GM12878 (cell line): ENCODE measurements at regions not wholly inside any gene's neighbourhood (a gene's known extent, or its start where the extent isn't known, plus 50 kb on each side); places are given as distances from the start of the nearest gene placed in this dataset.

Experiments used
- ATAC-seq: fragments of 200-7000 bp; cut with Tn5 transposase; 3 replicates; pipeline ENCODE4 v1.9.1; 2020; ENCODE audit warnings: mild to moderate bottlenecking, moderate library complexity
- BruUV-seq: library from RNA; stranded (reverse); fragments of 400-500 nt; replicated peaks from 2 replicates; lab custom pipeline; 2021; lab: Mats Ljungman, UMichigan
- CTCF ChIA-PET: fragments of 300-600 bp; sonication (Branson Sonifier 250); formaldehyde crosslinking; extraction: SDS; loops from one replicate; lab custom pipeline; 2021; ENCODE audit warnings: inconsistent platforms; lab: Yijun Ruan, JAX
- POLR2A ChIA-PET: fragments of 350-600 bp; formaldehyde crosslinking; extraction: SDS; loops from one replicate; lab custom pipeline; 2021; ENCODE audit warnings: inconsistent platforms; lab: Charles Lee
- RAD21 ChIA-PET: fragments of 300-600 bp; sonication (Branson Sonifier 250); formaldehyde crosslinking; loops from one replicate; lab custom pipeline; 2023; ENCODE audit warnings: antibody characterized with exemption; ENCODE audit not compliant: unreplicated experiment; lab: Charles Lee
- SMC1A ChIA-PET: fragments of 300-600 bp; sonication (Branson Sonifier 250); formaldehyde crosslinking; loops from one replicate; lab custom pipeline; 2023; ENCODE audit not compliant: unreplicated experiment, uncharacterized antibody; lab: Charles Lee
- DNase-seq: peaks from one replicate; pipeline ENCODE4 v3.0.0-alpha.2; 2011; ENCODE audit warnings: low read depth, low spot score
- FAIRE-seq: peaks from 3 replicates; lab custom pipeline; 2011; peaks lifted over from hg19 to GRCh38; lab: Jason Lieb, UNC
- H2AFZ ChIP-seq: 2 replicates; pipeline ENCODE4 v1.6.0; 2011; ENCODE audit warnings: low read depth, low read length, control low read depth; ENCODE audit not compliant: control insufficient read depth
- H3K27ac ChIP-seq: 2 replicates; pipeline ENCODE4 v1.5.1; 2011; ENCODE audit warnings: control low read depth; ENCODE audit not compliant: control insufficient read depth, insufficient read depth
- H3K27me3 ChIP-seq, 2 experiments: replicated peaks in 1 of 2; 2 replicates each; pipeline versions ENCODE4 v1.6.0 to v1.6.1; 2011; ENCODE audit warnings: low read length in 1 of 2; ENCODE audit not compliant: control insufficient read depth in 2 of 2, insufficient read depth in 2 of 2
- H3K36me3 ChIP-seq, 2 experiments: 2 replicates each; pipeline ENCODE4 v1.5.1; 2011; ENCODE audit warnings: low read length in 1 of 2; ENCODE audit not compliant: control insufficient read depth in 2 of 2, insufficient read depth in 2 of 2
- H3K4me1 ChIP-seq: 2 replicates; pipeline ENCODE4 v1.6.1; 2011; ENCODE audit warnings: mild to moderate bottlenecking, low read length, moderate library complexity, mixed read lengths; ENCODE audit not compliant: control insufficient read depth, insufficient read depth
- H3K4me2 ChIP-seq: 2 replicates; pipeline ENCODE4 v1.6.0; 2011; ENCODE audit warnings: control low read depth; ENCODE audit not compliant: control insufficient read depth, insufficient read depth
- H3K4me3 ChIP-seq: fragments of 200-600 bp; sonication (generic); 2 replicates; pipeline ENCODE4 v1.5.1; 2016
- H3K79me2 ChIP-seq: 2 replicates; pipeline ENCODE4 v1.6.0; 2011; ENCODE audit warnings: low read length; ENCODE audit not compliant: control insufficient read depth, insufficient read depth
- H3K9ac ChIP-seq: 2 replicates; pipeline ENCODE4 v1.8.0; 2011; ENCODE audit warnings: low read length, control low read depth, mixed read lengths; ENCODE audit not compliant: control insufficient read depth, insufficient read depth
- H3K9me3 ChIP-seq: replicated peaks from 3 replicates; pipeline ENCODE4 v1.5.1; 2011; ENCODE audit warnings: mild to moderate bottlenecking, low read length; ENCODE audit not compliant: control insufficient read depth, insufficient read depth
- H4K20me1 ChIP-seq: 2 replicates; pipeline ENCODE4 v1.6.0; 2011; ENCODE audit not compliant: control insufficient read depth, insufficient read depth
- ASH2L ChIP-seq: fragments of 300-600, 200-600 bp; sonication (generic); IDR thresholded peaks from 2 replicates; pipeline ENCODE4 v1.6.1; 2017; ENCODE audit warnings: low read depth, mild to moderate bottlenecking, borderline replicate concordance
- CBX3 ChIP-seq: fragments of 200-600 bp; sonication (generic); IDR thresholded peaks from 2 replicates; pipeline ENCODE4 v1.6.1; 2016; ENCODE audit warnings: low read depth, borderline replicate concordance
- CREB1 ChIP-seq: IDR thresholded peaks from 2 replicates; pipeline ENCODE4 v1.6.1; 2012; ENCODE audit warnings: low read depth, mild to moderate bottlenecking, inconsistent platforms
- ELK1 ChIP-seq: IDR thresholded peaks from 2 replicates; pipeline ENCODE4 v1.6.1; 2012; ENCODE audit warnings: low read depth, low read length, improper control_type of control experiment
- KDM1A ChIP-seq: fragments of 200-600 bp; sonication (generic); IDR thresholded peaks from 2 replicates; pipeline ENCODE4 v1.6.1; 2016; ENCODE audit warnings: borderline replicate concordance
- NFXL1 ChIP-seq: fragments of 450-650 bp; IDR thresholded peaks from 2 replicates; pipeline ENCODE4 v1.6.1; 2017; ENCODE audit warnings: antibody characterized with exemption, mild to moderate bottlenecking, borderline replicate concordance
- RAD21 ChIP-seq: IDR thresholded peaks from 2 replicates; pipeline ENCODE4 v1.6.1; 2011; ENCODE audit warnings: mild to moderate bottlenecking, low read depth, low read length, moderate library complexity; ENCODE audit not compliant: insufficient read depth
- RB1 ChIP-seq: fragments of 450-650 bp; formaldehyde crosslinking; IDR thresholded peaks from 2 replicates; pipeline ENCODE4 v1.6.1; 2017; ENCODE audit warnings: mild to moderate bottlenecking, borderline replicate concordance
- RCOR1 ChIP-seq: conservative IDR thresholded peaks from 2 replicates; pipeline ENCODE4 v1.6.1; 2012; ENCODE audit warnings: low read depth, low read length, improper control_type of control experiment
- SIN3A ChIP-seq: IDR thresholded peaks from 2 replicates; pipeline ENCODE4 v1.6.1; 2012; ENCODE audit warnings: low read depth, low read length, improper control_type of control experiment
- SMARCA5 ChIP-seq: fragments of 450-650 bp; IDR thresholded peaks from 2 replicates; pipeline ENCODE4 v1.6.1; 2017; ENCODE audit warnings: mild to moderate bottlenecking
- SREBF1 ChIP-seq: IDR thresholded peaks from 2 replicates; pipeline ENCODE4 v1.6.1; 2012; ENCODE audit warnings: mild to moderate bottlenecking, low read length
- WRNIP1 ChIP-seq: IDR thresholded peaks from 2 replicates; pipeline ENCODE4 v1.6.1; 2011; ENCODE audit warnings: low read depth, low read length, improper control_type of control experiment, borderline replicate concordance
- ZNF207 ChIP-seq: fragments of 450-650 bp; IDR thresholded peaks from 2 replicates; pipeline ENCODE4 v1.6.1; 2014; ENCODE audit warnings: antibody characterized with exemption, mild to moderate bottlenecking, borderline replicate concordance
- ZZZ3 ChIP-seq: IDR thresholded peaks from 2 replicates; pipeline ENCODE4 v1.6.1; 2011; ENCODE audit warnings: low read depth; ENCODE audit not compliant: control insufficient read depth, insufficient read length
- WGBS: methylation state at CpG from one replicate; pipeline ENCODE4 v1.1.6; 2016; ENCODE audit warnings: low lambda C conversion rate; ENCODE audit not compliant: insufficient replicate concordance, insufficient coverage; ENCODE audit errors: missing lambda C conversion rate; 5-methylcytosine and 5-hydroxymethylcytosine counted together
- in situ Hi-C: fragments of 300-500 bp; cut with MboI; formaldehyde crosslinking; loops from 9 replicates; pipeline ENCODE4 v1.14.3; 2018; ENCODE audit warnings: mixed read lengths
- intact Hi-C: fragments of 100-400 bp; cut with micrococcal nuclease; formaldehyde crosslinking; loops from one replicate; pipeline ENCODE4 v1.14.2; 2022; ENCODE audit not compliant: unreplicated experiment

- no TSS peak for BruUV-seq
- no peaks in the 10 kb centered on the region for H3K79me2 ChIP-seq
- no peaks in the 10 kb centered on the region for H3K4me1 ChIP-seq
- H3K4me2 ChIP-seq, result no peak overlapping the region
- 16% methylated on average over 4 of the region's 4 CpGs for WGBS
- FAIRE-seq (no peak), DNase-seq (no peak), ATAC-seq (no peak)
- H2AFZ ChIP-seq, result no peak overlapping the region
- in situ Hi-C loops (no loop called here), intact Hi-C loops (loop anchor here (5.0 kb wide), 1 partner anchor 244 kb away; no protein-coding TSS in a partner anchor)
- no peak overlapping the region for H3K4me3 ChIP-seq
- POLR2A ChIA-PET, result no interaction called here
- no peaks in the 10 kb centered on the region for H3K36me3 ChIP-seq
- RAD21 ChIA-PET, result no interaction called here
- H3K27me3 ChIP-seq, result no peaks in the 10 kb centered on the region
- CTCF ChIA-PET, result no interaction called here
- SMC1A ChIA-PET, result no interaction called here
- no peak overlapping the region for H3K9ac ChIP-seq
- no peak overlapping the region for H3K27ac ChIP-seq
- no peak for TF ChIP-seq ZNF207
- H4K20me1 ChIP-seq, result no peaks in the 10 kb centered on the region
- H3K9me3 ChIP-seq, result no peaks in the 10 kb centered on the region
Measured at GRCh38 chr3:94246171-94246570, 183.3 kb downstream of the NSUN3 start.

DNA sequence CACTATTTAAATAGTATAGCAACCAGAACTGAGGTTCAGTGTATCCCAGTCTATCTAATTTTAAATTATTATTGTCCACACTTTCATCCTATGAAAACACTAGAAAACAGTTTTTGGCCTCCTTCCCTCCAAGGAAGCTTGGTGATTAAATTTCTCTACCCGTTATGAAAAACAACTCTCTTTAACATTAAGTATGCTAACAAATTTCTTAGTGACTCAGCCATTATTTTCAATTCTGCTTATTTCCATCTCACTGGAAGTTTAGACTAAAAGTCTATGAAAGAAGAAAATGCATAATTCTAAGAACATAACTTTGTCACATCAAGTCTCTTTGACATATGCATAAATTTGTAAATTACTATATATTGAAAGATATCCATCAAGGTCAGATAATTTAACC is 185.2 kb downstream of the NSUN3 start:
- Histone ChIP-seq H3K4me1 (no peaks in the 10 kb centered on the region), H3K27ac (no peak overlapping the region), H3K27me3 (no peaks in the 10 kb centered on the region)
- ChIA-PET CTCF (interaction anchor here (0.7 to 3.3 kb wide), 12 partner anchors 11 to 289 kb away, joined by 3 to 39 read pairs (median 6); partner anchors contain the start of gene STX19), RAD21 (interaction anchor here (0.7 to 1.2 kb wide), 3 partner anchors 130 to 1659 kb away, joined by 3 read pairs; no protein-coding TSS in a partner anchor)
- intact Hi-C loops, result loop anchor here (5.0 kb wide), 1 partner anchor 246 kb away; no protein-coding TSS in a partner anchor
- WGBS, result 0% methylated on average over 1 of the region's 1 CpG
- no peak for DNase-seq
- TF ChIP-seq RAD21 (no peak), CBX3 (no peak), WRNIP1 (no peak), CREB1 (no peak), NFXL1 (no peak), ELK1 (no peak), ASH2L (no peak), RB1 (no peak), SIN3A (no peak), KDM1A (no peak), SMARCA5 (no peak), SREBF1 (no peak), RCOR1 (no peak), ZZZ3 (no peak)
- TF ChIP-seq, all 136 proteins: peak for 0
- SMC1A ChIA-PET, result interaction anchor here (1.3 to 2.1 kb wide), 4 partner anchors 13 to 243 kb away, joined by 3 to 5 read pairs (median 4); no protein-coding TSS in a partner anchor
- H3K36me3 ChIP-seq, result no peaks in the 10 kb centered on the region
- no peak for ATAC-seq
- no peaks in the 10 kb centered on the region for H4K20me1 ChIP-seq
- POLR2A ChIA-PET, result no interaction called here
- no peak overlapping the region for H2AFZ ChIP-seq
- H3K9me3 ChIP-seq, result no peaks in the 10 kb centered on the region
- H3K79me2 ChIP-seq, result no peaks in the 10 kb centered on the region
- H3K4me3 ChIP-seq, result no peak overlapping the region
- no TSS peak for BruUV-seq
- no peak overlapping the region for H3K9ac ChIP-seq
- H3K4me2 ChIP-seq, result no peak overlapping the region
- FAIRE-seq, result no peak
- in situ Hi-C loops, result no loop called here
